ENCODE measurements at regions not wholly inside any gene's neighbourhood (a gene's known extent, or its start where the extent isn't known, plus 50 kb on each side); places are given as distances from the start of the nearest gene placed in this dataset.

DNA sequence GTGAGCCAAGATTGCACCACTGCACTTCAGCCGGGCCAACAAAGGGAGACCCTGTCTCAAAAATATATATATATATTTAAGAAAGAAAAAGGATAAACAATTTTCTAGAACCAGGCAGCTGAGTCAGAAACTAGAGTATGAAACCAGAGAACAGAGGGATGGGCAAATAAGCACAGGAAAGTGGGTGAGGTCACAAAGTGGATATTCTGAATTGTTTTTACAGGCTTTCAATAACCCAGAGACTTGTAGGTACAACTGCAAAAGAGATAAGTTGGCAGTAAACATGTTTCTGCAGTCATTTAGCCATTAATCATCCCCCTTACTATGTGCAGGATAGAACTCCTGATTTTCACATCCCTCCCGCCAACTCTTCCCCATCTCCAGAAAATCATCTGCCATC, 94.2 kb downstream of the BTG1 start:
- H3K9me3 Mint-ChIP-seq = no peaks in the 10 kb centered on the region
- no peak for DNase-seq (ENCODE audit: extremely low spot score, unreplicated experiment)
- H3K36me3 Mint-ChIP-seq = no peaks in the 10 kb centered on the region
- no peak overlapping the region for H3K27ac Mint-ChIP-seq
- peaks cover 3% of the 10 kb centered on the region for H3K4me1 Mint-ChIP-seq (ENCODE audit: unreplicated experiment)
- H3K4me3 Mint-ChIP-seq = no peak overlapping the region
- TF ChIP-seq, protein P1, sequence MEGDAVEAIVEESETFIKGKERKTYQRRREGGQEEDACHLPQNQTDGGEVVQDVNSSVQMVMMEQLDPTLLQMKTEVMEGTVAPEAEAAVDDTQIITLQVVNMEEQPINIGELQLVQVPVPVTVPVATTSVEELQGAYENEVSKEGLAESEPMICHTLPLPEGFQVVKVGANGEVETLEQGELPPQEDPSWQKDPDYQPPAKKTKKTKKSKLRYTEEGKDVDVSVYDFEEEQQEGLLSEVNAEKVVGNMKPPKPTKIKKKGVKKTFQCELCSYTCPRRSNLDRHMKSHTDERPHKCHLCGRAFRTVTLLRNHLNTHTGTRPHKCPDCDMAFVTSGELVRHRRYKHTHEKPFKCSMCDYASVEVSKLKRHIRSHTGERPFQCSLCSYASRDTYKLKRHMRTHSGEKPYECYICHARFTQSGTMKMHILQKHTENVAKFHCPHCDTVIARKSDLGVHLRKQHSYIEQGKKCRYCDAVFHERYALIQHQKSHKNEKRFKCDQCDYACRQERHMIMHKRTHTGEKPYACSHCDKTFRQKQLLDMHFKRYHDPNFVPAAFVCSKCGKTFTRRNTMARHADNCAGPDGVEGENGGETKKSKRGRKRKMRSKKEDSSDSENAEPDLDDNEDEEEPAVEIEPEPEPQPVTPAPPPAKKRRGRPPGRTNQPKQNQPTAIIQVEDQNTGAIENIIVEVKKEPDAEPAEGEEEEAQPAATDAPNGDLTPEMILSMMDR (conservative IDR thresholded peaks at IDR 0.05) = no peak
- no peaks in the 10 kb centered on the region for H3K27me3 Mint-ChIP-seq

DNA sequence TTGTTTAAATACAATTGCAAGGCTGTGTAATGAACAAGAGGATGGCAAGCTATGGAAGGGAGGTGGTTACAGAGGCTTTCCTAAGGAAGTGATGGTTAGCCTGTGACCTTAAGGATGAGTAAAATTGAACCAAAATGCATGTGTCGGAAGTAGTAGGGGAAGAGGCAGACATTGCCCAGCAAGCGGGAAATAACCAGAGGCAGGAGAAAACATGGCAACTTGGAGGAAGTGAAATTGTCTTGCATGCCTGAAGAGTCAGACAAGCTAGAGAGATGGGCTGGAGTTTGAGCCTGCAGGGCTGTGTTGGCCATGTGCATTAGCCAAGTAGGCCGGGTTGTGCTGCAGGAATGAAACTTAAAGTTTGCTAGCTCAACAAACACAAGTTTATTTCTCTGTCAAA, 96.2 kb downstream of the BTG1 start:
- peaks cover 3% of the 10 kb centered on the region for H3K4me1 Mint-ChIP-seq (ENCODE audit: unreplicated experiment)
- no peaks in the 10 kb centered on the region for H3K9me3 Mint-ChIP-seq
- H3K27ac Mint-ChIP-seq = no peak overlapping the region
- TF ChIP-seq, protein P1 (conservative IDR thresholded peaks at IDR 0.05) = no peak
- no peak for DNase-seq (ENCODE audit: extremely low spot score, unreplicated experiment)
- H3K4me3 Mint-ChIP-seq = no peak overlapping the region
- no peaks in the 10 kb centered on the region for H3K36me3 Mint-ChIP-seq
- no peaks in the 10 kb centered on the region for H3K27me3 Mint-ChIP-seq

DNA sequence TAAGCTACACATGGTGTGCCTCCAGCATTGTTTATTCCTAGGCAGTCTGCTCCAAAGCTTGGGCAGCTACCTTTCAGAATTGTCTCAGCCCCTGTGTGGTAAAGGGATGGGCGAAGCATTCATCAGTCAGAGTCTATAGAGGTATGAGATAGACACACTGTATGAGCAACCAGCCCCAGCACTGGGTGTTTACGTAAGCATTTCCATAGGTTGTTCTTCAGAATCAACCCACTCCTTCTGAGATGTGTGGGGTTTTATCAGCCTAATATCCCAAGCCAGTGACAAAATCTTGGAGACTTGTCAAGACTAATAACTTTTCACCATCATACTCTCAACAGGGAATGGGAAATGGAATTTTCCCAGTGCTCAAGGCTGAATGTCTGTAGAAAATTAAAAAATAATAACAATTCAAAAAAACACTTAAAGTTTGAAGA, 98.2 kb downstream of the BTG1 start:
- Mint-ChIP-seq H3K36me3 (no peaks in the 10 kb centered on the region), H3K9me3 (no peaks in the 10 kb centered on the region), H3K27ac (no peak overlapping the region), H3K4me1 (ENCODE audit: unreplicated experiment) (peaks cover 3% of the 10 kb centered on the region), H3K27me3 (no peaks in the 10 kb centered on the region), H3K4me3 (no peak overlapping the region)
- DNase-seq (ENCODE audit: extremely low spot score, unreplicated experiment) = no peak
- TF ChIP-seq, protein P1 (conservative IDR thresholded peaks at IDR 0.05) = no peak

DNA sequence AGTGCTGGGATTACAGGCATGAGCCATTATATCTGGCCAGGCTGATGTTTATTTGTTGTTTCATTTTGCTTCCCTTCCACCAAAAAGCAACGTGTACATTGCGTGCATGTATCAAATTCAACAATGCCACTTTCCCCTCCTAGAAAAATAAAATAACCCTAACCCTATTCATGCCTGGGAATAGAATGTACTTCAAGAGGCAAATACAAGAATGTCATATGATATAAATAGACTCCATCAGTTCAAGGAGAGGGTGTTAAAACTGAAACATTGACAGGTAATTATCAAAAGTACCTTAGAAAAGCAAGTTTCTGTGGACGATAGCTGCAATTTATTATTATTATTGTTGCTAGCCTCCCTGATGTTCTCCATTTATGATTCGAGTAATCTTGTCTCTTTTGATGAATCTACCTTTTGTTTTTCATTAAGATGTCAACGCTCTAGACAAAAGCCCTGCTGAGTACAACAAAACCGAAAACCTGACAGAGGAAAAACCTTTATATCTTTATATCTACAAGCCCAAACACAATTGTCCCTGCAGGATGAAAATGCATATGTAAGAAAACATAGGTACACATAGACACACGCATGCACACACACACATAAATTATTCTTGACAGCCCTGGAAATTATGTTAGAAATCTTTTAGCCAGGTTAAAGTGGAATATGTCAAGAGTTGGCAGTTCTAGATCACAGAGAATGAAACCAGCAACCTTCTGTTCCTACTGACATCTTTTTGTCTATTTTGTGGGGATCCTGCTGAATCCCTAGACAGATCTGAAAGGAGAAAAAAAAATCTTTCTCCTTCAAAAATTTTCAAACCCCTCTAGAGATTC, 98.9 kb downstream of the BTG1 start:
- TF ChIP-seq, protein P1 (conservative IDR thresholded peaks at IDR 0.05) = no peak
- no peak overlapping the region for H3K27ac Mint-ChIP-seq
- H3K4me1 Mint-ChIP-seq (ENCODE audit: unreplicated experiment) = peaks cover 2% of the 10 kb centered on the region
- no peaks in the 10 kb centered on the region for H3K27me3 Mint-ChIP-seq
- no peak overlapping the region for H3K4me3 Mint-ChIP-seq
- DNase-seq (ENCODE audit: extremely low spot score, unreplicated experiment) = no peak
- H3K36me3 Mint-ChIP-seq = no peaks in the 10 kb centered on the region
- no peaks in the 10 kb centered on the region for H3K9me3 Mint-ChIP-seq

DNA sequence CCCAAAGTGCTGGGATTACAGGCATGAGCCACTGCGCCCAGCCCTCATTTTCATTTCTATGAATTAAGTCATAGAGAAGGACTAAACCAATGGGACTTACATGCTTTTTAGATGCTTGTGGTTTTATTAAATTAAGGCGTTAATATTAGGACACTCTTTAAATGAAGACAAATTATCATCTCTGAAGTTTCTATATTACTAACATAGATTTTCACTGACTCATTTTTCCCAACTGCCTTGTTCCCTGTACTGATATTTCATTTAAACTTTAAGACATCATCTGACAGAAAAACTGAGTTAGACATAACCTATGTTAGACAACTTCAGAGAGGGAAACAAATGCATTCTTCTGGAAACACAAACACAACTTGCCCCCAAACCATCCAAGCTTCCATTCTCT, 99.8 kb downstream of the BTG1 start:
- no peak for DNase-seq (ENCODE audit: extremely low spot score, unreplicated experiment)
- TF ChIP-seq, protein P1 (conservative IDR thresholded peaks at IDR 0.05) = no peak
- H3K27me3 Mint-ChIP-seq = no peaks in the 10 kb centered on the region
- no peak overlapping the region for H3K4me3 Mint-ChIP-seq
- no peak overlapping the region for H3K27ac Mint-ChIP-seq
- H3K4me1 Mint-ChIP-seq (ENCODE audit: unreplicated experiment) = no peaks in the 10 kb centered on the region
- no peaks in the 10 kb centered on the region for H3K36me3 Mint-ChIP-seq
- H3K9me3 Mint-ChIP-seq = no peaks in the 10 kb centered on the region
